HG02623 (cell line): ENCODE measurements at regions not wholly inside any gene's neighbourhood (a gene's known extent, or its start where the extent isn't known, plus 50 kb on each side); places are given as distances from the start of the nearest gene placed in this dataset.
"Not testable (repeated sequence)": the region's sequence is repeated elsewhere in the genome, so short reads cannot be mapped to it uniquely, and the experiment has no call there.

Source experiments
- ATAC-seq: cut with Tn5 transposase; IDR thresholded peaks from one replicate; pipeline ENCODE4 v1.9.1; 2021; ENCODE audit warnings: moderate library complexity; ENCODE audit not compliant: unreplicated experiment

DNA sequence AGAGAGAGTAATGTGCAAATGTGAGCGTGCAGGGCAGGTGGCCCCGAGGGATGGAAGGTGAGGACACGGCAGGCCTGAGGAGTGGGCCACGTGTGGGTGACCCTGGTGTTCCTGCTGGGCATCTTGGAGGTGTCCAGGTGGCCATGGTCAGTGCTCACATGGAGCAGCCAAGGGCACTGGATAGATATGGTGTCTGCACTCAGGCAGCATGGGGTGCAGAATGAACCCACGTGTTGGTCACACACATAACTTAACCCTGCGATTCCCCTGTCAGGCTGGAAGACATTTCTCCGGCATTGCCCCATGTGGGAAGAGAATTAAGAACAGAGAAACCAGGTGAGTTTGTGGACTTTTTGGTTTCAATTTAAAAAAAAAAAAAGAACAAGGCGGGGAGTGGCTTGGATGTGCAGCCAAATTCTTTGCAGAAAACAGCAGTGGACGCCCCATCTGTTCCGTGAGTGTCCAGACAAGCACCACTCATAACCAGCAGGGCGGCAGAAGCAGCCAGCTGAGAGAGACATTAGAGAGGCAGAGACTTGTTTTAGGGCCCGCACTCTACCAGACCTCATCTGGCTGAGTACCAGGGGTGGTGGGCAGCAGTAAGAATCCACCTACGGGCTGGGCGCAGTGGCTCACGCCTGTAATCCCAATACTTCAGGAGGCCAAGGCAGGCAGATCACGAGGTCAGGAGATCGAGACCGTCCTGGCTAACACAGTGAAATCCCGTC lies 249.8 kb downstream of the ACKR3 start:
- no peak for ATAC-seq

DNA sequence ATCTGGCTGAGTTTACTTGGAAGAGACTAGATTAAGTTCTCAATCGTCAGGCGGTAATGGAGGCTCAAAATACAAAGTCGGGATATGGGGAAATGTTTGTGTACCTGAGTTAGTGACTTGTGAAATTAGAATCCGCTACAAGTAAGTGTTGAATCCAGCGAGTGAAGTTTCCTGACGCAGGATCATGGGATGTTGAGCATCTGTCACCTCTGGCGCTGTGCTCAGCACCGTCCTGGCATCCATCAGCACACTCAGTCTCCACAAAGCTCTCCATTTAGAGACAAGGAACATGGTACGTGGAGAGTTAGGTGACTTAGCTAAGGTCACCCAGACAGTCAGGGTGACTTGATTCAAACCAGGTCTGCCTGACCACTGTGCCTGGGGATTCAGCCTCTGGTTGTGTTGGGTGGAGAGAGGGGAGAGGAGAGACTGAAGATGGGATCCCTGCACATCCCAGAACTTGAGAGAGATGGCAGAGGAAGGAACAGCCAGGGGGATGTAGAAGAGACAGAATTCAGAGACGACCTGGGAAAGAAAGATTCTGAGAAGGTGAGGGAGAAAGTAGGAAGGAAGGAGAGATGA lies 251.2 kb downstream of the ACKR3 start:
- no peak for ATAC-seq

DNA sequence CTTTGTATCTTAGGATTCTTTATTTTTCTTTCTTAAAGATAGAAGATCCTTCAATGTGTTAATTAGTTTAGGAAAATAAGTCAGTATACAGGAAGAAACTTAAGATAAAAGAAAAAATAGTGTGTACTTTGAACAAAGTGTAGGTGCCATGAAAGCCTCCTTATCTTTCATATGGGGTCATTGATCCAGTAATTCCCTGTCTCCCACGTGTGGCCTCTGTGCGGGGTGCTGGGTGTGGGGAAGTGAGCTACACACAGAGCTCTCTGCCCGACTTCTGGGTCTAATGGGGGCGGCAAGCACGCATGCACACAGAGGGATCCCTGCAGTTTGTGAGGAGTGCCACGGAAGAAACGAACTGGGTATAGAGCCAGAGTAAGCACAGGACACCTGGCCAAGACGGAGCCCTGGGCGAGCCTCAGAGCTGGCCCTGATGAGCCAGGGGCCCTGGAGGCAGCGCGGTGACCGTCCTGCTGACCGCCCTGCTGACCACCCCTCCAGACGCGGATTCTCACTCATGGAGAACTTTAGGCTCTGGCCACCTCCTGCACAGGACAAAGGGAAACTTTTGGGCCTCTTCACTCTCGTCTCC lies 253.5 kb downstream of the ACKR3 start:
- no peak for ATAC-seq

- no peak for ATAC-seq
Measured at GRCh38 chr2:236823963-236824362, 254.3 kb downstream of the ACKR3 start.

GRCh38 chr2:236824836-236825235 lies 255.2 kb downstream of the ACKR3 start:
- no peak for ATAC-seq

DNA sequence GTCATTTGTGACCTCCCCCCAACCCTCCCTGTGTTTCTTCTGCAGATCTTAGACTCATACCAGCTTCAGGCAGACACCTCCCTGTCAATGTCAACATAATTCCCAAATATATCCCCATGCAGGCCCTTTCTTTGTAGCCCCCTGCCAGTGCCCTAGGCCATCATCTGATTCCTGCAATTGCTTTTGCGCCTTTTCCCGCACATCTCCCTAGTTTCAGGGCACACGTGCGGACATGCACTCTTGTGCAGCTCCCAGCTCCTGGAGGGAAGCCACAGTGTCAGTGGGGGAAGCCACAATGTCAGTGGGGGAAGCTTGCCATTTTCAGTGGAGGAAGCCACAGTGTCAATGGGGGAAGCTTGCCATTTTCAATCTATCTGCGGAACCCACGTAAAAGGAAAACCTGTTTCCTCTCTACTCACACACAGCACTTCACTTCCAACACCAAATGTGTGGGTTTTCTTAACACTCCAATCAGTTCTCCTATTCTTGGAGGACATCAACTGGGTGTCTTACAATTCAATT lies 256.4 kb downstream of the ACKR3 start:
- ATAC-seq = no peak

DNA sequence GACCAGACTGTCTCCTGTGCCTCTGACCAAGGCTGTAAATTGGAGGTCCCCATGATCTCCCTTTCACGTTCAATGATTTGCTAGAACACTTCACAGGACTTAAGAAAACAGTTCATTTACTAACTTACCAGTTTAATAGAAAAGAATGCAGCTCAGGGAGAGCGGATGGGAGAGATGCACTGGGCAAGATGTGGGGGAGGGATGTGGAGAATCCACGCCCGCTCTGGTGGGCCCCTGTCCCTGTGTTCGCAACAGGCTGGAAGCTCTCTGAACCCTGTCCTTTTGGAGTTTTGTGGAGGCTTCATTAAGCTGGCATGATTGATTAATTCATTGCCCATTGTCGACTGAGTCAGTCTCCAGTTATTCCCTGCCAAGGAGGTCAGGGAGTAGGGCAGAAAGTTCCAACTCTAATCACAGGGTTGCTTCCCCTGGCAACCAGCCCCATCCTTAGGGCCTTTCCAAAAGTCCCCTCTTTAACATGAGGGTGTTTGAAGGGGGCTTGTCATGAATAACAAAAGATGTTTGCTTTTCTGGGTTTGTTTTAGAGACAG lies 257.1 kb downstream of the ACKR3 start:
- no peak for ATAC-seq

GRCh38 chr2:236827997-236828396 lies 257.7 kb upstream of the COPS8 start:
- ATAC-seq = no peak

DNA sequence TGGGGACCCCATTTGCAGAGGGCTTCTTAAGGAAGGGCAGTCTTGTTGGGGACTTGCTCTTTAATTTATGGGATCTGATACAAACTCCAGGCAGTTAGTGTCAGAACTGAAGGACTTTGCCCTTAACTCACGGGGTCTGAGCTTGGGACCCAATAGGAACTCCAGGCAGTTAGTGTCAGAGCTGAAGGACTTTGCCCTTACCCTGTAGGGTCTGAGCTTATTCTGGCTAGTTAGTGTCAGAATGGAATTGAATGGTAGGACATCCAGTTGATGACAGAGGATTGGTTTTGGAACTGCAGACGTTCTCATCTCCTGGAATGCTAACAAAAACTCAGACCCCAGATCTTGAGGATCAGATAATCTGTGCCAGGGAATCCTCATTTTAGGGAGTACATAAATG lies 256.9 kb upstream of the COPS8 start:
- no peak for ATAC-seq

GRCh38 chr2:236830926-236831325 lies 254.8 kb upstream of the COPS8 start:
- no peak for ATAC-seq

GRCh38 chr2:236831698-236832097 lies 254.0 kb upstream of the COPS8 start:
- ATAC-seq = no peak

DNA sequence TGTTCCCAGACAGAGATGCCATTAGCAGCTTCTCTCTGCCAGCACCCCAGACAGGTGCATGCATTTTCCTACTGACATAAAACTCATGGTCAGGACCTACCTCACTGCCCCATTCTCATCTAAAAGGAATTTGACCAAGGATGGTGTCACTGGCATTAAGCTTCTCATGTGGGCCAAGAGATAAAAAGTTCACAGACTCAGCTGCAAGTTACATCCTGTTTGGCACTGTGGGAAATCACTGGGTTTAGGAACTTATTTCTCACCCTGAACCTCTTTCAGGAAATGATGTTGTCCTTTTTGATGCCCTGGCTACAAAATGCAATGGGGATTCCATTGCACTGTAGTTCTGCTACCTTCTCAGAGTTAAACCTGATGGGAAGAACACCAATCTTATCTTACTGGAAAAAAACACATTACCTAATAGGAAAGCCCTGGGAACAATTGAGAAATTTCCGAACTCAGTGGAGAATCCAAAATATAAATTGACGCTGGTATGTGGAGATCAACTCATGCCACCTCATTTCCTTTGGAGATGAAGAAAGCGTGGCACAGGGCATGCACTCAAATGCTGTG lies 252.1 kb upstream of the COPS8 start:
- no peak for ATAC-seq

- ATAC-seq = no peak
Measured at GRCh38 chr2:236834284-236834683, 251.4 kb upstream of the COPS8 start.

- no peak for ATAC-seq
Measured at GRCh38 chr2:236835307-236836024, 250.2 kb upstream of the COPS8 start.

DNA sequence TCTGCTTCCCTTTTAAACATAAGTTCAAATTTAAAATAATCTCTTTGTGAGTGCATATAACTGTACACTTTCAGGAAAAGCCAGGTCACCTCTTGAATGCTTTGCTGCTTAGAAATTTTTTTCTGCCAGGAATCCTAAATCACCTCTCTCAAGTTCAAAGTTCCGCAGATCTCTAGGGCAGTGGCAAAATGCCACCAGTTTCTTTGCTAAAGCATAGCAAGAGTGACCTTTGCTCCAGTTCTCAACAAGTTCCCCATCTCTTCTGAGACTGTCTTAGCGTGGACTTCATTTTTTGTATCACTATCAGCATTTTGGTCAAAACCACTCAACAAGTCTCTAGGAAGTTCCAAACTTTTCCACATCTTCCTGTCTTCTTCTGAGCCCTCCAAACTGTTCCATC lies 249.7 kb upstream of the COPS8 start:
- not testable (repeated sequence) for ATAC-seq

DNA sequence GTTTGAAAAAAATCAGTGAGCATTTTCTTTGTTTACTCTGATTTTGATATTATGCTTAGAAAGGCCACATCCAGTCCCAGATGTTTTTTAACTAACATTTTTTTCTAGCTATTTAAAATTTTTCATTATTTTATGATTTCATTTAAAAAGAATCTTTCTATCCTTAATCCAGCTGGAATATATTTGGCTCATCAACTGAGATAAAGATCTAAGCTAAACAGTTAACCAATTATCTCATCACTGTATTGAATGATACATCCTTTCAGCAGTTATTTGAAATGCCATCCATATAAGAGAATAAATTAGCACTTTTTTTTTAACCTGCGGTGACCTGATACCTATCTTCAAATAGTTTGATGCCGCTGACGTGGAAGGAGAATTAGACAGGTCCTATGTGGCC lies 245.5 kb upstream of the COPS8 start:
- no peak for ATAC-seq

DNA sequence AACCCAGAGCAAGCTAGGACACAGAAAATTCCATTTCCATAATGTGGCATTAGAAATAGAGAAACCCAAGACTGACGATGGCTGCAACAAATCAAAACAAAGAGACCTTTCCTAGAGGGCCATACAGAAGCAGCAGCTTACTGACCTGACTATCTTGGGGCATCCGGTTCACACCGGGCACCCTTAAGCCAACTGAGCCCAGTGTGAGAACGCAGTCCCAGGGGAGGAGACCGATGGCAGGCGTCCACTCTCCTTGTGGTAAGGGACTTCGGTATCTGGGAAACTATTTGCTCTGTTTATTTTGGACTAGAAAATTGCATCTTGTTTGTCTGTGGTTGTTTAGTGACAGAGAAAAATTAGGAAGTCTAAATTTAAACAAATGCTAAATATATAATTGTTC lies 244.8 kb upstream of the COPS8 start:
- no peak for ATAC-seq

DNA sequence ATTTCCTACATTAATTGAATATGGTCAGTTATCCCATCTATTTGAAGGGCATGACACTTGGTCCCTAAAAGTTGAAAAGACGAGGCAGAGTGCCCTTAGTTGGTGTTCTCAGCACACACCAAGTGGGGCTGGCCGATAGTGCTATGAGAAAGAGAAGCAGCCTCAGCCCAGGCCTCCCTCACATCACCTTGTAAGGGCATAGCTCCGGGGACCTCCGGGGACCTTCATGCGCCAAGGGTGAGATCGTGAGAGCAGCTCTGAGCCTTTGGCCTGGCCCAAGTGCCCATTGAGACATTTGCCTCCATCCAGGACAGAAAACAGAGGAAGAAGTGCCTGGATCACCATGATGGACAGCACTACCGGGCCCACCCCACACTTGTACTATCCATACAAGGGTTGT lies 244.3 kb upstream of the COPS8 start:
- no peak for ATAC-seq

DNA sequence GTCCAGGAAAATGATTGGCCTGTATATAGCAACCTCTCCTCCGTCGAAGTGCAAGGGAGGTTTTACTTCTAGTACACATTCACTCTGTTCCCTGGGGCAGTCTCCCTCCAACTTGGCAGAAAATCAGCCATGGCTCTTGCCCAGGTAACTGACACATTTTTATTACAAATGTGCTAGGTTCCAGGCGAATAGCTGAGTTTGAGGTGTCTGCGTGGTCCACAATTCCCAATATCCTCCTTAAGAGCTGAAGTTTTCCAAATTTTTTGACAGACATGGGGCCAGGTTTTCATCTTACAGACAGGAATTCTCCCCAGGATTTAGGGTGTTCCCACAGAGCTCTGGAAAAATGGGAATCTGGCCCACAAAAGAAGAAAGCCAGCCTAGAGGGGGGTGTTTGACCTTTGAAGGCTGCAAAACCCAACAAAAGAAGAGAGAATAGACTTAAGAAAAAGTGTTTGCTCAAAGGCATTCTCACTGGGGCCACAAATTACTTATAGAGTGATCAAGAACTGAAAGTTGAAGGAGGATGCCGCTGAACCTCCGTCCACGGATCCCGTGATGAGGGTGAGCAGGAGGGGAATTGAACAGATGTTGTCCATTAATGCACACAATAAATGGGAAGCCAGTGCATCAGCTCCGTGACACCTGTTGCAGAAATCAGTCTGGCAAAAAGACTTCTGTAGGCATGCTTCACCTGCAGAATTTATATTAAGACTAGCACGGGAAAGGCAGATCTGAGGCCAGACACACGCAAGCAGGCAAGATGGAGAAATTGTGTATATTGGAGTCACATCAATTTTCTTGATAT lies 242.3 kb upstream of the COPS8 start:
- ATAC-seq = no peak

GRCh38 chr2:236844711-236845110 lies 241.0 kb upstream of the COPS8 start:
- ATAC-seq = no peak
